ENCODE measurements at regions not wholly inside any gene's neighbourhood (a gene's known extent, or its start where the extent isn't known, plus 50 kb on each side); places are given as distances from the start of the nearest gene placed in this dataset.
A peak's percentile ranks its signal among the peaks of the same experiment; 100 is the strongest.

GRCh38 chr2:14513903-14514302 lies 118.6 kb upstream of the LRATD1 start:
- TF ChIP-seq TAF1 (IDR thresholded peaks at IDR 0.05; ENCODE audit: low read depth, low read length), result no peak
- FAIRE-seq, result no peak
- DNase-seq (ENCODE audit: insufficient read length, low spot score), result no peak

DNA sequence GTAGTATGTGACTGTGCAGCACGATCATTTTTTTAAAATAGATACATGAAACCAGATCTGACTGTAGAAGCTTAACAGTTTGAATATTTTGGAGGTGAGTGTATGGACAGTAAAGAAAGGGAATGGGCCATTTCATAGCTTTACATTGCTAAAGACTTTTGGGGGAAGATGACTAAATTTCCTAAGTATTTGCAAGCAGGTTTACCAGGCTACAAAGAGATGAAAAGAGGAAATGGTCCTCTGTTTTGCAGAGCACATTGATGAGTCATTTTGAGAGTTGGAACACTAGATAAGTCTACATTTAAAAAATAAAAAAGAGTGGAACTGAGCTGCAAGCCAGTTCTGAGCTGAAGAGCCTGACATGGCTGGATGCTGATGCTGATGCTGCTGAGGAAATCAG lies 115.7 kb upstream of the LRATD1 start:
- DNase-seq (ENCODE audit: insufficient read length, low spot score) (peak; percentile 2), FAIRE-seq (no peak)
- TF ChIP-seq SPI1 (IDR thresholded peaks at IDR 0.05; ENCODE audit: low read depth, low read length) (peak; percentile 74), POLR2AphosphoS5 (IDR thresholded peaks at IDR 0.05; ENCODE audit: low read depth, low read length) (no peak), TAF1 (IDR thresholded peaks at IDR 0.05; ENCODE audit: low read depth, low read length) (no peak)

GRCh38 chr2:14517731-14518130 lies 114.8 kb upstream of the LRATD1 start:
- FAIRE-seq (no peak), DNase-seq (ENCODE audit: insufficient read length, low spot score) (no peak)
- TF ChIP-seq POU2F2 (IDR thresholded peaks at IDR 0.05; ENCODE audit: low read depth, low read length) (no peak), PAX5 (IDR thresholded peaks at IDR 0.05; ENCODE audit: insufficient read depth, low read length, severe bottlenecking) (no peak), POLR2A (IDR thresholded peaks at IDR 0.05; ENCODE audit: low read depth, low read length) (no peak), TAF1 (IDR thresholded peaks at IDR 0.05; ENCODE audit: low read depth, low read length) (no peak), SPI1 (IDR thresholded peaks at IDR 0.05; ENCODE audit: low read depth, low read length) (no peak)

- DNase-seq (ENCODE audit: insufficient read length, low spot score) (no peak), FAIRE-seq (no peak)
- TF ChIP-seq POU2F2 (IDR thresholded peaks at IDR 0.05; ENCODE audit: low read depth, low read length) (no peak), POLR2A (IDR thresholded peaks at IDR 0.05; ENCODE audit: low read depth, low read length) (no peak), POLR2AphosphoS5 (IDR thresholded peaks at IDR 0.05; ENCODE audit: low read depth, low read length) (no peak), TAF1 (IDR thresholded peaks at IDR 0.05; ENCODE audit: low read depth, low read length) (no peak), SPI1 (IDR thresholded peaks at IDR 0.05; ENCODE audit: low read depth, low read length) (no peak), PAX5 (IDR thresholded peaks at IDR 0.05; ENCODE audit: insufficient read depth, low read length, severe bottlenecking) (no peak)
Observed at GRCh38 chr2:14520385-14520945, 112.1 kb upstream of the LRATD1 start.

GRCh38 chr2:14524041-14524802 lies 108.3 kb upstream of the LRATD1 start:
- DNase-seq (ENCODE audit: insufficient read length, low spot score) (no peak), FAIRE-seq (no peak)
- TF ChIP-seq POU2F2 (IDR thresholded peaks at IDR 0.05; ENCODE audit: low read depth, low read length) (no peak), PAX5 (IDR thresholded peaks at IDR 0.05; ENCODE audit: insufficient read depth, low read length, severe bottlenecking) (no peak), SPI1 (IDR thresholded peaks at IDR 0.05; ENCODE audit: low read depth, low read length) (no peak), TAF1 (IDR thresholded peaks at IDR 0.05; ENCODE audit: low read depth, low read length) (no peak), POLR2AphosphoS5 (IDR thresholded peaks at IDR 0.05; ENCODE audit: low read depth, low read length) (no peak), POLR2A (IDR thresholded peaks at IDR 0.05; ENCODE audit: low read depth, low read length) (no peak)

GRCh38 chr2:14524803-14525080 lies 107.8 kb upstream of the LRATD1 start:
- DNase-seq (ENCODE audit: insufficient read length, low spot score) (no peak), FAIRE-seq (no peak)
- TF ChIP-seq POLR2AphosphoS5 (IDR thresholded peaks at IDR 0.05; ENCODE audit: low read depth, low read length) (no peak), SPI1 (IDR thresholded peaks at IDR 0.05; ENCODE audit: low read depth, low read length) (no peak), POLR2A (IDR thresholded peaks at IDR 0.05; ENCODE audit: low read depth, low read length) (no peak)

GRCh38 chr2:14530506-14530905 lies 102.0 kb upstream of the LRATD1 start:
- no peak for FAIRE-seq
- TF ChIP-seq POLR2AphosphoS5 (IDR thresholded peaks at IDR 0.05; ENCODE audit: low read depth, low read length), result no peak
- TF ChIP-seq POLR2A (IDR thresholded peaks at IDR 0.05; ENCODE audit: low read depth, low read length), result no peak
- TF ChIP-seq TAF1 (IDR thresholded peaks at IDR 0.05; ENCODE audit: low read depth, low read length), result no peak
- no peak for TF ChIP-seq POU2F2 (IDR thresholded peaks at IDR 0.05; ENCODE audit: low read depth, low read length)
- TF ChIP-seq PAX5 (IDR thresholded peaks at IDR 0.05; ENCODE audit: insufficient read depth, low read length, severe bottlenecking), result no peak
- TF ChIP-seq SPI1 (IDR thresholded peaks at IDR 0.05; ENCODE audit: low read depth, low read length), result no peak
- DNase-seq (ENCODE audit: insufficient read length, low spot score), result no peak

DNA sequence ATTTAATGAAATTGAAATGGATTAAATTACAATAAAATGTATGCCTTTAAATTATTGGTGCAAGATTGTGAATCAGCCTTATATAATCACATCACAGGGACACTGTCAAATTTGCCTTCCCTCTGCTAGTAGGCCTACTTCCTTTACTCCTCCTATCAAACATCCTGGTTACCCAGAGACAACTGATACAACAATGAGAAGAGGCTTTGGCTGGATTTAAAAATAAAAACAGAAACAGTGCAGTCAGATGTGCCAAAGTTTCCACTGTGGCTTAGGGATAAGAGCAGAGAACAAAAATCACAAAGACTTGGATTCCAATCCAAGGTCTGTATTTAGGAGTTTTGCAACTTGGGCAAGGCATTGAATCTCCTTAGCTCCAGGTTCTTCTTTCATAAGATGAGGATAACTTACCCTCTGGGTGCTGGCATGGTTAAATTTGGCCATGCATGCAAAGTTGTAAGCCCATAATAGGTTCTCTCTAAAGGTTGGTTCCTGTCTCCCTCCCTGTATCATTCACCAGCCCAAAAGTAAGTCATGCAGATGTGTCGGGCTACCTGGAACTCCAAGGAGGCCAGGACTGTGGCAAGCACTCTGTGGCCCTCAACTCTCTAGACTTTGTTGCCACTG lies 99.3 kb upstream of the LRATD1 start:
- DNase-seq (ENCODE audit: insufficient read length, low spot score), result no peak
- FAIRE-seq, result no peak
- TF ChIP-seq SPI1 (IDR thresholded peaks at IDR 0.05; ENCODE audit: low read depth, low read length), result no peak
- TF ChIP-seq POLR2AphosphoS5 (IDR thresholded peaks at IDR 0.05; ENCODE audit: low read depth, low read length), result no peak
- no peak for TF ChIP-seq PAX5 (IDR thresholded peaks at IDR 0.05; ENCODE audit: insufficient read depth, low read length, severe bottlenecking)
- no peak for TF ChIP-seq POLR2A (IDR thresholded peaks at IDR 0.05; ENCODE audit: low read depth, low read length)
- TF ChIP-seq TAF1 (IDR thresholded peaks at IDR 0.05; ENCODE audit: low read depth, low read length), result no peak
- TF ChIP-seq POU2F2 (IDR thresholded peaks at IDR 0.05; ENCODE audit: low read depth, low read length), result no peak

DNA sequence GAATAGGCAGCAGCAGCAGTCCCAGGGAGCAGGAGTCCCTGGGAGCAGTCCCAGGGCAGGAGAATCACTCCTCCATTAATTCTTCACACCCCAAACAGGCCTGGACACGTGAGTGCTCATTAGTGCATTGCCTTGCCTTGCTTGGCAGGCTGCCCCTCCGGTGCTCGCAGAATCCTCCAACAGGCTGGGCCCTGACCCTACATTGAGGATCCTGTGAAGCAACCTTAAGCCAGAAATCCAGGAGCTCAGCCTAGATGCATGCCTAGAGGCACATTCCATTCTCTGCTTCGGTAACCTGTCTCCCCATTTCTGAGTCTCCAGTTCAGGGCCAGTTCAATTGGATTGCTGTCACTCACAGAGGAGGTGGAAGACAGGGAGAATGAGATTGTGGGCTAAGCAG lies 97.4 kb upstream of the LRATD1 start:
- FAIRE-seq (no peak), DNase-seq (ENCODE audit: insufficient read length, low spot score) (no peak)
- TF ChIP-seq TAF1 (IDR thresholded peaks at IDR 0.05; ENCODE audit: low read depth, low read length) (no peak), PAX5 (IDR thresholded peaks at IDR 0.05; ENCODE audit: insufficient read depth, low read length, severe bottlenecking) (no peak), POLR2AphosphoS5 (IDR thresholded peaks at IDR 0.05; ENCODE audit: low read depth, low read length) (no peak), SPI1 (IDR thresholded peaks at IDR 0.05; ENCODE audit: low read depth, low read length) (no peak), POLR2A (IDR thresholded peaks at IDR 0.05; ENCODE audit: low read depth, low read length) (no peak), POU2F2 (IDR thresholded peaks at IDR 0.05; ENCODE audit: low read depth, low read length) (no peak)

DNA sequence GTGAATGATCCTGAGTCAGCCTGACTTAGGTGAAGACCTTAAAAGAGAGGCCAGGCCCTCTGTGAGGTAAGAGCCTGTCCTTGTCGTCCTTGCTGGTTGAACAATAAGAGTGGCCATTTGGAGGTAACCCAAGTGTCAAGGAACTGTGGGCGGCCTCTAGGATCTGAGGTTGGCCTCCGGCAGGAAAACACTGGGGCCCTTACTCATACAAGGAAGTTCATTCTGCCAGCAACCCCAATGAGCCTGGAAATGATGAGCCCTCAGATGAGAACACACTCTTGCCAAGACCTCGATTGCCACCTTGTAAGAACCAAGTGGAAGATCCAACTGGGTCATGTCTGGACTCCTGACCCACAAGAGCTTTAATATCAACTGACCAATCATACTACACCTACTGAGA lies 95.5 kb upstream of the LRATD1 start:
- FAIRE-seq, result no peak
- no peak for DNase-seq (ENCODE audit: insufficient read length, low spot score)
- no peak for TF ChIP-seq SPI1 (IDR thresholded peaks at IDR 0.05; ENCODE audit: low read depth, low read length)
- TF ChIP-seq POLR2A (IDR thresholded peaks at IDR 0.05; ENCODE audit: low read depth, low read length), result no peak
- no peak for TF ChIP-seq PAX5 (IDR thresholded peaks at IDR 0.05; ENCODE audit: insufficient read depth, low read length, severe bottlenecking)
- no peak for TF ChIP-seq POLR2AphosphoS5 (IDR thresholded peaks at IDR 0.05; ENCODE audit: low read depth, low read length)
- no peak for TF ChIP-seq TAF1 (IDR thresholded peaks at IDR 0.05; ENCODE audit: low read depth, low read length)
- TF ChIP-seq POU2F2 (IDR thresholded peaks at IDR 0.05; ENCODE audit: low read depth, low read length), result no peak
